Loucy (cell line): ENCODE measurements at regions not wholly inside any gene's neighbourhood (a gene's known extent, or its start where the extent isn't known, plus 50 kb on each side); places are given as distances from the start of the nearest gene placed in this dataset.

Source experiments
- H2AFZ ChIP-seq: fragments of 200-600 bp; sonication (generic); 2 replicates; pipeline ENCODE4 v1.6.0; 2016; ENCODE audit warnings: antibody characterized with exemption, mild to moderate bottlenecking, low read length, moderate library complexity
- H3F3A ChIP-seq: fragments of 200-600 bp; 2 replicates; pipeline ENCODE4 v1.6.0; 2016; ENCODE audit warnings: antibody characterized with exemption, low read depth, mild to moderate bottlenecking
- H3K27me3 ChIP-seq: fragments of 200-600 bp; sonication (generic); 2 replicates; pipeline ENCODE4 v1.6.1; 2014; ENCODE audit warnings: low read length, mild to moderate bottlenecking; ENCODE audit not compliant: insufficient read depth, poor library complexity, severe bottlenecking
- H3K36me3 ChIP-seq: fragments of 200-600 bp; sonication (generic); 2 replicates; pipeline ENCODE4 v1.6.1; 2016; ENCODE audit warnings: low read length; ENCODE audit not compliant: insufficient read depth
- H3K4me1 ChIP-seq: fragments of 200-600 bp; sonication (generic); 2 replicates; pipeline ENCODE4 v1.5.1; 2014; ENCODE audit warnings: low read length, mild to moderate bottlenecking; ENCODE audit not compliant: insufficient read depth, poor library complexity, severe bottlenecking
- H3K4me2 ChIP-seq: fragments of 200-600 bp; sonication (generic); 2 replicates; pipeline ENCODE4 v1.6.0; 2014; ENCODE audit warnings: antibody characterized with exemption, low read length, low read depth, mild to moderate bottlenecking; ENCODE audit not compliant: poor library complexity, severe bottlenecking
- H3K4me3 ChIP-seq: fragments of 200-600 bp; sonication (generic); 2 replicates; pipeline ENCODE4 v1.5.1; 2014; ENCODE audit warnings: low read length, mild to moderate bottlenecking, mixed read lengths; ENCODE audit not compliant: poor library complexity, severe bottlenecking
- H3K79me2 ChIP-seq: fragments of 200-600 bp; sonication (generic); 2 replicates; pipeline ENCODE4 v1.6.1; 2014; ENCODE audit warnings: low read length; ENCODE audit not compliant: insufficient read depth
- H3K9ac ChIP-seq: fragments of 200-600 bp; sonication (generic); 2 replicates; pipeline ENCODE4 v1.6.0; 2014; ENCODE audit warnings: mild to moderate bottlenecking, low read depth, low read length, moderate library complexity; ENCODE audit not compliant: poor library complexity, severe bottlenecking
- H3K9me2 ChIP-seq: fragments of 200-600 bp; sonication (generic); replicated peaks from 2 replicates; pipeline ENCODE4 v1.6.1; 2016; ENCODE audit warnings: low read depth, low read length, mixed read lengths
- H3K9me3 ChIP-seq: fragments of 200-600 bp; sonication (generic); 2 replicates; pipeline ENCODE4 v1.6.1; 2014; ENCODE audit warnings: mild to moderate bottlenecking, antibody characterized with exemption, low read length, low read depth; ENCODE audit not compliant: insufficient read depth
- H4K20me1 ChIP-seq: fragments of 200-600 bp; sonication (generic); 2 replicates; pipeline ENCODE4 v1.6.0; 2014; ENCODE audit warnings: antibody characterized with exemption, low read length, mild to moderate bottlenecking; ENCODE audit not compliant: insufficient read depth, poor library complexity, severe bottlenecking
- CTCF ChIP-seq: fragments of 200-600 bp; sonication (generic); conservative IDR thresholded peaks from 2 replicates; pipeline ENCODE4 v1.5.1; 2014; ENCODE audit warnings: mild to moderate bottlenecking, antibody characterized with exemption, low read length
- EZH2phosphoT487 ChIP-seq: fragments of 200-600 bp; IDR thresholded peaks from 2 replicates; pipeline ENCODE4 v1.6.1; 2018; ENCODE audit warnings: antibody characterized with exemption, mild to moderate bottlenecking, moderate library complexity, borderline replicate concordance

GRCh38 chr12:127635838-127636237, 631.1 kb upstream of the TMEM132C start:
- no peaks in the 10 kb centered on the region for H3K9me2 ChIP-seq

GRCh38 chr12:127636882-127637281, 630.1 kb upstream of the TMEM132C start:
- H2AFZ ChIP-seq, result no peak overlapping the region
- no peaks in the 10 kb centered on the region for H3K9me2 ChIP-seq
- no peak for TF ChIP-seq EZH2phosphoT487
- no peak for TF ChIP-seq CTCF
- H3K9me3 ChIP-seq, result peaks cover 3% of the 10 kb centered on the region; the same call in 1 of the 2 replicates
- H4K20me1 ChIP-seq, result no peaks in the 10 kb centered on the region
- H3K27me3 ChIP-seq, result no peaks in the 10 kb centered on the region
- no peak overlapping the region for H3K4me2 ChIP-seq
- H3K79me2 ChIP-seq, result no peaks in the 10 kb centered on the region
- H3K4me3 ChIP-seq, result no peak overlapping the region
- H3K36me3 ChIP-seq, result no peaks in the 10 kb centered on the region
- H3K9ac ChIP-seq, result no peak overlapping the region
- H3K4me1 ChIP-seq, result no peaks in the 10 kb centered on the region
- H3F3A ChIP-seq, result no peaks in the 10 kb centered on the region

More at GRCh38 chr12:127635838-127636237, 631.1 kb upstream of the TMEM132C start:
- H3K36me3 ChIP-seq, result no peaks in the 10 kb centered on the region
- H3K79me2 ChIP-seq, result no peaks in the 10 kb centered on the region
- no peak for TF ChIP-seq EZH2phosphoT487
- no peak for TF ChIP-seq CTCF
- H4K20me1 ChIP-seq, result no peaks in the 10 kb centered on the region
- H3K4me2 ChIP-seq, result no peak overlapping the region
- H3F3A ChIP-seq, result no peaks in the 10 kb centered on the region
- H3K9me3 ChIP-seq, result peaks cover 3% of the 10 kb centered on the region; the same call in 1 of the 2 replicates
- H3K27me3 ChIP-seq, result no peaks in the 10 kb centered on the region
- H3K4me1 ChIP-seq, result no peaks in the 10 kb centered on the region
- no peak overlapping the region for H2AFZ ChIP-seq
- no peak overlapping the region for H3K4me3 ChIP-seq
- no peak overlapping the region for H3K9ac ChIP-seq

GRCh38 chr12:127640181-127640886, 626.6 kb upstream of the TMEM132C start:
- Histone ChIP-seq H3K4me1 (no peaks in the 10 kb centered on the region), H3K4me2 (no peak overlapping the region), H3F3A (no peaks in the 10 kb centered on the region), H3K9ac (no peak overlapping the region), H3K79me2 (no peaks in the 10 kb centered on the region), H3K9me3 (no peaks in the 10 kb centered on the region), H3K9me2 (no peaks in the 10 kb centered on the region), H4K20me1 (no peaks in the 10 kb centered on the region), H3K36me3 (no peaks in the 10 kb centered on the region), H3K4me3 (no peak overlapping the region), H2AFZ (no peak overlapping the region), H3K27me3 (no peaks in the 10 kb centered on the region)
- TF ChIP-seq EZH2phosphoT487 (no peak), CTCF (no peak)
